EH (cell line): ENCODE measurements at regions not wholly inside any gene's neighbourhood (a gene's known extent, or its start where the extent isn't known, plus 50 kb on each side); places are given as distances from the start of the nearest gene placed in this dataset.
"Not testable (repeated sequence)": the region's sequence is repeated elsewhere in the genome, so short reads cannot be mapped to it uniquely, and the experiment has no call there.

Source experiments
- DNase-seq: peaks from one replicate; pipeline ENCODE4 v3.0.0-alpha.2; 2015; ENCODE audit warnings: low read depth

DNA sequence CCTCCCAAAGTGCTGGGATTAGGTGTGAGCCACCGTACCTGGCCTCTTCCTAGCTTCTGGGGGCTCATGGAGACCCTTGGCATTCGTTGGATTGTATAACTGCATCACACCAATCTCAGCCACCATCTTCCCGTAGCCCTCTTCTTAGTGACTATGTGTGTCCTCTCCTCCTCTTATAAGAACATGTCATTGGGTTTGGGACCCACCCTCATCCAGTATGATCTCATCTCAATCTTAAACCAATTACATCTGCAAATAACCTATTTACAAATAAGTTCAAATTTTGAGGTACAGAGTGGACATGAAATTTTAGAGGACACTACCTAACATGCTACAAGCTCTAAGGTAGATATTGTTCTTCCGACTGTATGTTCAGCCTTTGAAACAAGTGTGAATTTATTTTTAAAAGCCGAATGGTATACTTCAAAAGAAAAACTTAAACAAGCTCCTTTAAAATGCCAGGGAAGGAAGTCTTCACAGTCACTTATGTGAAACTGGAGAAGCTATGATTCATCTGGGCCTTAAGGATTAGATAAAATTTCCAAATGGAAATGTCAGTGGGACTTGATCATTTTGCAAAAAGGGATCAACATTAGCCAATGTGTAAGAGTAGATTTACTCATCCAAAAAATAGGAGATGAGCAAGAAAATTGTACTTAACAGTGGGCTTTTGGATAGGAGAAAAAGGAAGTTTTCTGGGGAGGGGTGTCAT is 225.7 kb downstream of the MEX3B start:
- no peak for DNase-seq

DNA sequence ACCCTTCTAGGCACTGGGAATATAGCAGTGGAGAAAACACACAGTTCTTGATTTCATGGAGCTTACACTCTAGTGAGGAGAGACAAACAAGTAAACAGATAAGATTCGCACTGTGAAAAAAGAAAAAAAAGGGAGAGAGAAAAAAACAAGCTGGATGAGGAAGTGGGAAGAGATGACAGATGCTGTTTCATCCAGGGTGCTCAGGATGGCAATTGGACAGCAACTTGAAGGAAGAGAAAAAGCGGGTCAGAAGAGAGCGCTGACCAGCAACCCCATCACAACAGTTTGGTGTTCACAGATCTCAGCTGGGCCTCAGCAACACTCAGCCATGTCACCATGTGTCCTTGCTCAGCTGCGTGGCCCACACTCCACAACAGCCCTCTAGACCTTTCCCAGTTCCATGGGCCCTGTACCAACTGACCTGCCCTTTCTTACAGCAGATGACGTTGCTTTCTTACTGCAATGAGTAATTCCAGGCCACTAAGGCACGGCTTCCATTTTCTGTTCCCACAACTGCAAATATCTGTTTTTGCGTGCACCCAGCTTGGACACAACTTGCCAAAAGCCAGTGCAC is 230.8 kb downstream of the MEX3B start:
- no peak for DNase-seq

GRCh38 chr15:81813215-81813614 is 232.6 kb downstream of the MEX3B start:
- peak; percentile 15 for DNase-seq

DNA sequence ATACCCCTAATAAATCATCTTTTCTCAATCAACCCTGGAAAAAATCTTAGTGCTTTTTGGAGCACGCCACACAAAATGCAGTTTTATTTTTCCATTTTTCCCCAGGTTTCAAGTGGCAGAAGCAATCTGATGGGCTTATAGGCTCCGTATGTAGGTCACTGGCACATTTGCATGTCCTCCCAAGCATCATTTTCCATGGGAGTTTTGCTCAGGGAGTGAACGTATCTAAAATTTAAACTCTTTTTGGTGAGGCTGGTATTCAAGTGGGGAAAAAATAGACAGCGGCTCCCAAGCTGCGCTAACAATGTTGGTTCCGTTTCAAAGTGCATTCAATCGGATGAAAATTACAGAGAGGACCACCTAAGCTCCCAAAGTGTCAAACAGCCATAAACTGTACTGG is 233.4 kb downstream of the MEX3B start:
- DNase-seq: no peak

DNA sequence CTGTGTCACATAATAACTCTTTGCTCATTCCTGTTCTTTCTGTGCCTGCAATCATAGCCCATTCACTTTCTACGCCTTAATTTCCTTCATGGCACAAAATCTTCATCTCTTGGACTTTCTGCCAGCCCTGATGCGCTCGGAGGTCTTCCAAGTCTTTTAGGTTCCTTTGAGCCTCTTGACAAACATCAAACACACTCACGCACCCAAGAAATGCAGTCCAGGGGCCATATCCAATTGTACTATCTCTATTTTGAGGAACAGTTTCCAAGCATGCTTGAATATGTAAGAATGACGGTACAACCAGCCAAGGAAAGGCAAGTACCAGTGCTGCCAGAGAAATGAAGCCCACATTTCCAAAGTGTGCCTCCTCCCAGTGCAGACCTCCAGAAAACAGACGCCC is 234.1 kb downstream of the MEX3B start:
- DNase-seq: no peak

GRCh38 chr15:81809543-81809942 is 236.3 kb downstream of the MEX3B start:
- DNase-seq: peak; percentile 18

DNA sequence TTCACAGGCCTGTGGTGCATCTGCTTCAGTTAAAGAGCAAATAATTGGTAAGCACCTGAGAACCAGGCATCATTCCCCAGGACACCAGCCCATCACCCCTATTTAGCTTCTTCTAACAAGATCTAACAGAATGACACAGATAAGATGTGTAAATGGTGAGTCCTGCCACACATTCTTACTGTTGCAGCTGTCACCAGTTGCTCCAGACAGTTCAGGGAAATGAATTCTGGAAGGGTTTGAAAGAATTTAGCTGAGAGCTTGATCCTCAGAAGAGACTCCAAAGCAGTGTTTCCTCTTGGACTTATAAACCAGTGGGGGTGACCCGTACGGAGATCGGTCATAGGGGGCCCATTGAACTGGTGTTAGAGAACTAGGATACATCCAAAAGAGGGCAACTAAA is 238.0 kb downstream of the MEX3B start:
- no peak for DNase-seq

- no peak for DNase-seq
Measured at GRCh38 chr15:81807186-81807585, 238.6 kb downstream of the MEX3B start.

- no peak for DNase-seq
Measured at GRCh38 chr15:81795899-81796298, 249.9 kb downstream of the MEX3B start.

GRCh38 chr15:81792646-81793045 is 253.2 kb downstream of the MEX3B start:
- DNase-seq: no peak

GRCh38 chr15:81791322-81791721 is 254.5 kb downstream of the MEX3B start:
- not testable (repeated sequence) for DNase-seq

- DNase-seq: no peak
Measured at GRCh38 chr15:81789403-81789802, 256.4 kb downstream of the MEX3B start.

DNA sequence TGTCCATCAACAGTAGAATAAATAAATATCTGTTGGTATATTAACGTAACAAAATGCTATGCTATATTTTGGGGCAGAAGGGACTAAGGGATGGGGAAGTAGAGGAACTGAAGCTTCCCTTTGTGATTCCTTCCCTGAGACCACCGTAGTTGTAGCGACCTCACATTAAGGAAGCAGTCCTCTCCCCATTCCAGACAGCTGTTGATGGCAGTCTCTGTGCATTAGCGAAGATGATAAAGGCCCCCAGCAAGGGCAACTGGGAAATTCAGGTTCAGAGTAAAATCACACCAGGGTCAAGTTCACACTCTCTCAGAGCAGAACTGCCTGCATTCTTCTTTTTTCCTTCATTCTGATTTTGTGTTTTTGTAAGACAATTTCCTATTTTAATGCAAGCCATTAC is 259.0 kb downstream of the MEX3B start:
- no peak for DNase-seq

GRCh38 chr15:81785679-81786078 is 260.1 kb downstream of the MEX3B start:
- no peak for DNase-seq

GRCh38 chr15:81785181-81785580 is 260.6 kb downstream of the MEX3B start:
- DNase-seq: no peak

DNA sequence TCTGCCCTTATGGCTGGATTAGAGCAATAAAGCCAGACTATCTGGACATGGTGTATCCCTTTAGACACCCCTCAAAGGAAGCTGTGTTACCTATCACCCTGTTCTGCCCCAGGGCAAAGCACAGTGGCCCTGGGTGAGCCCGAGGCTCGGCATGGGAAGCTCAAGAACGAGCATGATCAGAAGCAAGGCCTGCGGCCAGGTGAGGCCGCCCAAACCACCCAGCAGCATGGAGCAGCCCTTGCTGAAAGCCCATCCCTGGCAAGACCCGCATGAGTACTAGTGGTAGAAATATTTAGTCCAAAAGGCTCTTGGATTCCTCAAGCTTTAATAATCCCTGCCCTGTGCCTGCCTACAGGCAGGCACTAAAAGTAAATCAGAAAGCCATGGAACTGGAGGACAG is 261.1 kb downstream of the MEX3B start:
- no peak for DNase-seq

GRCh38 chr15:81783586-81783985 is 262.2 kb downstream of the MEX3B start:
- no peak for DNase-seq

GRCh38 chr15:81783076-81783475 is 262.7 kb downstream of the MEX3B start:
- DNase-seq: no peak

DNA sequence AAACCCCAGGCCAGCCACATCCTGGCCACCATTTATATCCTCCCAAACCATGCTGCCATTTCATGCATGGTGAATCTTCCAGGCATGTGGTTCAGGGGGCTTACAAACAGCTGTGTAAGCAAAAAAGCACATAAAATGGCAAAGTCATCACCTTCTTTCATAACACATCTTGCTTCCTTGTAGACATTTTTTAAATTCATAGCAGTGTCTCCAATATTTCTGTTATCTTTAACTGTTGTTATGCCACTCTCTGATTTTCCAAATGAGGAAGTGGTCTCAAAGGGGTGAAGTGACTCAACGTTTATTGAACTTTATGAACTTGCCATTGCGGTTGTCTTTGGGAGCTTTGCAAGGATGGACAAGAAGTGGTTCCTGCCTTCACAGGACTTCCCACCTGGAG is 264.4 kb downstream of the MEX3B start:
- DNase-seq: no peak

GRCh38 chr15:81780966-81781365 is 264.9 kb downstream of the MEX3B start:
- DNase-seq: no peak

- no peak for DNase-seq
Measured at GRCh38 chr15:81779181-81779580, 266.6 kb downstream of the MEX3B start.

GRCh38 chr15:81777546-81777945 is 268.3 kb downstream of the MEX3B start:
- DNase-seq: no peak

DNA sequence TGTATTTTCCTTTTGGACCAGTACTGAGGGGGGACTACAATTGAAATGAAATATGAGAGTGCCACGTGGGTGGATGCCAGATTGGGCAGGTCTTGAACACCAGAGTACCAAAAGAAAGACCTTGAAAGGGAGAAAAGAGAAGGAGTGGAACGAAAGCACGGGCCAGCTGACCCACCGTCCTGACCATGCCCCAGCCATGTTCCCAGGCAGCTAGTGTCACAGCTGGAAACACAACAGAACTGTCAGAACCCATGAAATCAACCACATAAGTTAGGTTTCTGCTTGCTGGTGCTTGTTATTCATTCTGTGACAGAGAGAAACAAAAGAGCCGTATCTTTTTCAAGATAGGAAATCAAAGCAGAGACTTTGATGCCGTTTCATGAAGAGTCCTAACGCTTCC is 268.8 kb downstream of the MEX3B start:
- DNase-seq: no peak

- not testable (repeated sequence) for DNase-seq
Measured at GRCh38 chr15:81775779-81776178, 270.0 kb downstream of the MEX3B start.
